Natural killer cell (primary cell): ENCODE measurements at regions not wholly inside any gene's neighbourhood (a gene's known extent, or its start where the extent isn't known, plus 50 kb on each side); places are given as distances from the start of the nearest gene placed in this dataset.

Experiments
- ATAC-seq, 3 donors: fragments of 150-1000 bp in 2 of 3; fragments of 200-7000 bp in 1 of 3; cut with Tn5 transposase; 1 replicate in 1 of 3; 2 replicates in 2 of 3; pipeline ENCODE4 v1.10.0; 2021; ENCODE audit warnings: mild to moderate bottlenecking in 2 of 3, moderate library complexity in 2 of 3
- DNase-seq, 2 donors: peaks; one replicate each; pipeline versions ENCODE4 v3.0.0 to v3.0.0-alpha.2; 2013 to 2021; ENCODE audit warnings: mixed read lengths in 1 of 2
- H3K27ac ChIP-seq: one replicate; pipeline ENCODE4 v1.5.1; 2013; ENCODE audit warnings: mild to moderate bottlenecking, low read length
- H3K27me3 ChIP-seq: one replicate; pipeline ENCODE4 v1.6.1; 2013; ENCODE audit warnings: low read length; ENCODE audit not compliant: control insufficient read depth, insufficient read depth
- H3K36me3 ChIP-seq: one replicate; pipeline ENCODE4 v1.6.1; 2013; ENCODE audit warnings: low read length; ENCODE audit not compliant: control insufficient read depth, insufficient read depth
- H3K4me1 ChIP-seq: one replicate; pipeline ENCODE4 v1.6.1; 2013; ENCODE audit warnings: low read length; ENCODE audit not compliant: control insufficient read depth, insufficient read depth
- H3K4me3 ChIP-seq: one replicate; pipeline ENCODE4 v1.5.1; 2013; ENCODE audit warnings: low read length
- H3K9me3 ChIP-seq: one replicate; pipeline ENCODE4 v1.6.1; 2013; ENCODE audit warnings: low read length; ENCODE audit not compliant: control insufficient read depth, insufficient read depth
- H3K27ac Mint-ChIP-seq, 2 donors: one replicate each; pipeline ENCODE4 v1.8.0; 2022; ENCODE audit warnings: mild to moderate bottlenecking in 2 of 2, mixed read lengths in 2 of 2, moderate library complexity in 1 of 2
- H3K27me3 Mint-ChIP-seq, 2 donors: one replicate each; pipeline ENCODE4 v1.8.0; 2022; ENCODE audit warnings: low read depth in 2 of 2, mixed read lengths in 2 of 2
- H3K36me3 Mint-ChIP-seq: one replicate; pipeline ENCODE4 v1.8.0; 2022; ENCODE audit warnings: mixed read lengths
- H3K4me1 Mint-ChIP-seq, 2 donors: one replicate each; pipeline ENCODE4 v1.8.0; 2022; ENCODE audit warnings: mixed read lengths in 2 of 2
- H3K4me3 Mint-ChIP-seq: one replicate; pipeline ENCODE4 v1.8.0; 2022; ENCODE audit warnings: mild to moderate bottlenecking, moderate library complexity, mixed read lengths
- H3K9me3 Mint-ChIP-seq, 2 donors: one replicate each; pipeline ENCODE4 v1.8.0; 2022; ENCODE audit warnings: mixed read lengths in 2 of 2
- WGBS: methylation state at CpG from one replicate; pipeline ENCODE4 v1.1.7; 2013; ENCODE audit warnings: missing lambda C conversion rate; ENCODE audit not compliant: insufficient coverage; 5-methylcytosine and 5-hydroxymethylcytosine counted together
- intact Hi-C: fragments of 100-400 bp; cut with micrococcal nuclease; formaldehyde crosslinking; loops from one replicate; pipeline ENCODE4 v1.14.2; 2022
- TF ChIP-seq, protein P1 (sequence below): fragments of 200-600 bp; IDR thresholded peaks from one replicate; pipeline ENCODE4 v1.8.0; 2022; ENCODE audit warnings: antibody characterized with exemption

DNA sequence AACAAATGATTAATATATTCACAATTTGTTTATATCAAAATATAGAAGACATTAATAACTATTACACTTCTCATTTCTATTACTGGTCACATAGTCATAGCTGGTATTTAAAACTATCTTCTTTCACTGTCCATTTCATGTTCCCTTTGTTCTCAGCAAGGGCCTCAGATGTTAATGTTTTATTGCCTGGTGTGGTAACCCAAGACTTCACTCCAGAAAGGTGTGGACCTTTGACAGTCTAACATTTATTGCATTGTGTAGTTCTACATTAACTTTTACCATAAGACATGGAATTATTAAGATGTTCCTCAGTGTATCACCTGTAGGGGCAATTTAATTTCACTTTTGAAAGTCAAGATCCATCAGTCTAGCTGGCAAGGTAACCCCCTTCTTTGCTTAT lies 691.3 kb downstream of the SQOR start:
- no peaks in the 10 kb centered on the region for H3K27me3 Mint-ChIP-seq
- TF ChIP-seq, protein P1, sequence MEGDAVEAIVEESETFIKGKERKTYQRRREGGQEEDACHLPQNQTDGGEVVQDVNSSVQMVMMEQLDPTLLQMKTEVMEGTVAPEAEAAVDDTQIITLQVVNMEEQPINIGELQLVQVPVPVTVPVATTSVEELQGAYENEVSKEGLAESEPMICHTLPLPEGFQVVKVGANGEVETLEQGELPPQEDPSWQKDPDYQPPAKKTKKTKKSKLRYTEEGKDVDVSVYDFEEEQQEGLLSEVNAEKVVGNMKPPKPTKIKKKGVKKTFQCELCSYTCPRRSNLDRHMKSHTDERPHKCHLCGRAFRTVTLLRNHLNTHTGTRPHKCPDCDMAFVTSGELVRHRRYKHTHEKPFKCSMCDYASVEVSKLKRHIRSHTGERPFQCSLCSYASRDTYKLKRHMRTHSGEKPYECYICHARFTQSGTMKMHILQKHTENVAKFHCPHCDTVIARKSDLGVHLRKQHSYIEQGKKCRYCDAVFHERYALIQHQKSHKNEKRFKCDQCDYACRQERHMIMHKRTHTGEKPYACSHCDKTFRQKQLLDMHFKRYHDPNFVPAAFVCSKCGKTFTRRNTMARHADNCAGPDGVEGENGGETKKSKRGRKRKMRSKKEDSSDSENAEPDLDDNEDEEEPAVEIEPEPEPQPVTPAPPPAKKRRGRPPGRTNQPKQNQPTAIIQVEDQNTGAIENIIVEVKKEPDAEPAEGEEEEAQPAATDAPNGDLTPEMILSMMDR, result no peak

DNA sequence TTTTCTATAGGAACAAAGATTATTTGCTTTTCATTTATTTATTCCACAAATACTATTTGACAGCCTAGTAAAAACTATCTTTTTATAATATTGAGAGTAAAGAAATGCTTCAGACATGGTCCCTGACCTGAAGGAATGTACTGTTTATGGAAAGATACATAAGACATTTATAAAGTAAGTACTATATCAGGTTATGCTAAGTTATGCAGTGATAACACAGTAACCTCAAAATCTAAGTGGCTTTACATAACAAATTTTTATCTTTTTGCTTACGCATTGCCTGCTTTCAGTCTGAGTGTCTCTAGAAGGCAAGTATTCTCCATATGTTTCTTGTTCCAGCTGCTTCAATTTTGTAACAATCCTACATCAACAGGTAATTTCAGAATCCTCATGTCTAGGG lies 694.0 kb downstream of the SQOR start:
- Mint-ChIP-seq H3K36me3 (no peaks in the 10 kb centered on the region), H3K4me3 (no peak overlapping the region), H3K27ac (no peak overlapping the region), H3K9me3 (peaks cover 9 to 10% of the 10 kb centered on the region in 2 donors), H3K27me3 (no peaks in the 10 kb centered on the region), H3K4me1 (no peaks in the 10 kb centered on the region)
- Histone ChIP-seq H3K4me3 (no peak overlapping the region), H3K36me3 (no peaks in the 10 kb centered on the region), H3K9me3 (no peaks in the 10 kb centered on the region), H3K27ac (no peak overlapping the region), H3K4me1 (no peaks in the 10 kb centered on the region), H3K27me3 (no peaks in the 10 kb centered on the region)
- intact Hi-C loops, result no loop called here
- ATAC-seq (no peak), DNase-seq (no peak)
- TF ChIP-seq, protein P1, result no peak
- WGBS, result 88% methylated on average over 1 of the region's 1 CpG

More for the DNA sequence above, 691.3 kb downstream of the SQOR start:
- Histone ChIP-seq H3K27me3 (no peaks in the 10 kb centered on the region), H3K4me3 (no peak overlapping the region), H3K27ac (no peak overlapping the region), H3K9me3 (no peaks in the 10 kb centered on the region), H3K36me3 (no peaks in the 10 kb centered on the region), H3K4me1 (no peaks in the 10 kb centered on the region)
- no peak overlapping the region for H3K27ac Mint-ChIP-seq
- H3K9me3 Mint-ChIP-seq, result peaks cover 7% of the 10 kb centered on the region in 2 donors
- no peak overlapping the region for H3K4me3 Mint-ChIP-seq
- intact Hi-C loops, result no loop called here
- no peaks in the 10 kb centered on the region for H3K36me3 Mint-ChIP-seq
- no peaks in the 10 kb centered on the region for H3K4me1 Mint-ChIP-seq
- ATAC-seq, result no peak
- no peak for DNase-seq

DNA sequence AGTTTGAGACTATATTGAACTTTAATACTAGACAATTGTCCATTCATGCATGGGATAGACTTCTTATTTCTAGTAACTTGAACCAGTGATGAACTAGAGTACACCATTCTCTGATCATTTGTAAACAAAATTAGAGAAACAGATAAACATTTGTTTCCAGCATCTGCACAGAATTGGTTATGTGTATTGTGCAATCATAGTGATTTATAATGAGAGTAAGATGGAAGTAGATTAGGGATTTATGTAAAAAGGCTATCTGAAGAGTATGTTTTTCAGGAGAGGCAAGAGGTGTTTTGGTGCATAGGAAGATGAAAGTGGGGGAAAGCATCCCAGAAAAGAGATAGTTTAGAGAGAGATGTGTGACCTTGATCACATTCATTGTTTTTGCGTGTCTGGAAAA lies 695.0 kb downstream of the SQOR start:
- DNase-seq, result no peak
- Mint-ChIP-seq H3K4me3 (no peak overlapping the region), H3K9me3 (peaks cover 10 to 12% of the 10 kb centered on the region in 2 donors), H3K36me3 (no peaks in the 10 kb centered on the region), H3K4me1 (no peaks in the 10 kb centered on the region), H3K27ac (no peak overlapping the region), H3K27me3 (no peaks in the 10 kb centered on the region)
- WGBS, result 75% methylated on average over 1 of the region's 1 CpG
- no peaks in the 10 kb centered on the region for H3K27me3 ChIP-seq
- H3K36me3 ChIP-seq, result no peaks in the 10 kb centered on the region
- H3K4me3 ChIP-seq, result no peak overlapping the region
- ATAC-seq, result no peak
- no peak overlapping the region for H3K27ac ChIP-seq
- H3K4me1 ChIP-seq, result no peaks in the 10 kb centered on the region
- no peaks in the 10 kb centered on the region for H3K9me3 ChIP-seq
- intact Hi-C loops, result no loop called here
- TF ChIP-seq, protein P1, result no peak

DNA sequence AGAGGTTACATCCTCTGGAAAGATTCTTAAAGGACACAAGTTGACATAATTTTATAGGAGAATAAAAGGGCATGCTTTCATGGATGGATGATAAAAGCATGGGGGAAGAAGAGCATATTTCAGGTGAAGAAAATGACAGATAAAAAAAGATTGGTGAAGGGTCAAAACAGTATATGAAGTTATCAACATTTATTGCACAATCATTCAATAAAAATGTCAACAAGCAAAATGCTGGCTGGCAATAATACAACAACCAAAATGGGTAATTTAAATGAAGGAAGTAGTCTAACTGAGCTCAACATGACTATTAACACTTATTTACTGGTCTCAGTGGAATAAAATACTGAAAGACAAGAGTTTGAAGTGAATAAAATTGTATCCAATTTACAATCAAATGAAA lies 696.7 kb downstream of the SQOR start:
- Mint-ChIP-seq H3K4me1 (no peaks in the 10 kb centered on the region), H3K27ac (no peak overlapping the region), H3K36me3 (no peaks in the 10 kb centered on the region), H3K27me3 (no peaks in the 10 kb centered on the region), H3K4me3 (no peak overlapping the region), H3K9me3 (peaks cover 9 to 14% of the 10 kb centered on the region in 2 donors)
- Histone ChIP-seq H3K27ac (no peak overlapping the region), H3K36me3 (no peaks in the 10 kb centered on the region), H3K27me3 (no peaks in the 10 kb centered on the region), H3K4me1 (no peaks in the 10 kb centered on the region), H3K4me3 (no peak overlapping the region), H3K9me3 (no peaks in the 10 kb centered on the region)
- ATAC-seq (no peak), DNase-seq (no peak)
- intact Hi-C loops, result no loop called here
- TF ChIP-seq, protein P1, result no peak
